ENCODE measurements at regions not wholly inside any gene's neighbourhood (a gene's known extent, or its start where the extent isn't known, plus 50 kb on each side); places are given as distances from the start of the nearest gene placed in this dataset.
A peak's percentile ranks its signal among the peaks of the same experiment; 100 is the strongest.
"Not testable (repeated sequence)": the region's sequence is repeated elsewhere in the genome, so short reads cannot be mapped to it uniquely, and the experiment has no call there.

DNA sequence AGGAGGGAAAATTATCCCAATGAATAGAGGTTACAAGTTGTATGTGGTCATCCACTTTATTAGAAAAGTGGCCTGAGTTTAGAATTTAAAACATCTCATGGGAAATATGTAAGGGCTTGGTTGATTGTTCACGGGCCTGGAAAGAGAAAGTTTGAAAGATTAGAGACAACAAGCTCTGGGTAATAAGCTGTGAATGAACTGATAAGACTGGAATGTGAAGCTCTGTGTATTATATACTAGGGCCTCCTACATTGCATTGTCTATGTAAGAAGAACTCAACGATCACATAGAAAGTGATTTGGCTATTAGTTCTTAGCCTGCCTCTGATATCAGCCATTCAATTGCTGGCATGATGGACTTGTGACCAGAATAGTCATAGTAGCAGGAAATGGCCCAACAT lies 199.2 kb upstream of the MAGI2 start:
- Histone ChIP-seq H3K4me1 (no peaks in the 10 kb centered on the region), H3K27me3 (no peaks in the 10 kb centered on the region), H3K4me3 (no peak overlapping the region), H3K27ac (no peak overlapping the region), H3K36me3 (no peaks in the 10 kb centered on the region), H3K9me3 (no peaks in the 10 kb centered on the region)
- ATAC-seq (no peak), FAIRE-seq (no peak), DNase-seq (no peak)
- intact Hi-C loops (cut with DNase I): no loop called here
- TF ChIP-seq, protein P1, sequence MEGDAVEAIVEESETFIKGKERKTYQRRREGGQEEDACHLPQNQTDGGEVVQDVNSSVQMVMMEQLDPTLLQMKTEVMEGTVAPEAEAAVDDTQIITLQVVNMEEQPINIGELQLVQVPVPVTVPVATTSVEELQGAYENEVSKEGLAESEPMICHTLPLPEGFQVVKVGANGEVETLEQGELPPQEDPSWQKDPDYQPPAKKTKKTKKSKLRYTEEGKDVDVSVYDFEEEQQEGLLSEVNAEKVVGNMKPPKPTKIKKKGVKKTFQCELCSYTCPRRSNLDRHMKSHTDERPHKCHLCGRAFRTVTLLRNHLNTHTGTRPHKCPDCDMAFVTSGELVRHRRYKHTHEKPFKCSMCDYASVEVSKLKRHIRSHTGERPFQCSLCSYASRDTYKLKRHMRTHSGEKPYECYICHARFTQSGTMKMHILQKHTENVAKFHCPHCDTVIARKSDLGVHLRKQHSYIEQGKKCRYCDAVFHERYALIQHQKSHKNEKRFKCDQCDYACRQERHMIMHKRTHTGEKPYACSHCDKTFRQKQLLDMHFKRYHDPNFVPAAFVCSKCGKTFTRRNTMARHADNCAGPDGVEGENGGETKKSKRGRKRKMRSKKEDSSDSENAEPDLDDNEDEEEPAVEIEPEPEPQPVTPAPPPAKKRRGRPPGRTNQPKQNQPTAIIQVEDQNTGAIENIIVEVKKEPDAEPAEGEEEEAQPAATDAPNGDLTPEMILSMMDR (IDR thresholded peaks at IDR 0.05): no peak
- 15% methylated on average over 2 of the region's 2 CpGs for WGBS, 2 donors

DNA sequence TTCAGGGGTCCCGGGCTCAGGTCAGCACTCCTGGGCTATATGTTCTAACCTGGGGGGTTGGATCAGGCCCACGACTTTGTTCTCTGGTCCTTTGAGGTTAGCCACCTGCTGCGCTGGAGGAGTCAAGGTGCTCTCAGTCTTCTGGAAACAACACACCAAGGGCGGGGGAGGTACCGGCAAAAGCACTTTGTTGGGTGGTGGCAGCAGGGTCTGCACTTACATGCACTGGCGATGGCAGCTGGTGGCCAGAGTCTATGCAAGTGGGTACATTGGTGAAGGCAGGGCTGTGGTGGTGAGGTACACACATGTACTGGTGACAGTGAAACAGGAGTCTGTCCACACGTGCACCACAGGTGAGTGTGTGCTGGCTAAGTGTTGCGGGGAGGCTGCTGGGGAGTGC lies 194.2 kb upstream of the MAGI2 start:
- Histone ChIP-seq H3K4me3 (no peak overlapping the region), H3K4me1 (no peaks in the 10 kb centered on the region), H3K27me3 (no peaks in the 10 kb centered on the region), H3K36me3 (no peaks in the 10 kb centered on the region), H3K27ac (no peak overlapping the region), H3K9me3 (no peaks in the 10 kb centered on the region)
- WGBS, 2 donors: 71 to 78% methylated on average over 8 of the region's 8 CpGs
- TF ChIP-seq, protein P1 (IDR thresholded peaks at IDR 0.05): no peak
- DNase-seq (peak in 1 of 6 donors; percentile 27), FAIRE-seq (no peak), ATAC-seq (no peak)
- intact Hi-C loops (cut with DNase I): no loop called here

DNA sequence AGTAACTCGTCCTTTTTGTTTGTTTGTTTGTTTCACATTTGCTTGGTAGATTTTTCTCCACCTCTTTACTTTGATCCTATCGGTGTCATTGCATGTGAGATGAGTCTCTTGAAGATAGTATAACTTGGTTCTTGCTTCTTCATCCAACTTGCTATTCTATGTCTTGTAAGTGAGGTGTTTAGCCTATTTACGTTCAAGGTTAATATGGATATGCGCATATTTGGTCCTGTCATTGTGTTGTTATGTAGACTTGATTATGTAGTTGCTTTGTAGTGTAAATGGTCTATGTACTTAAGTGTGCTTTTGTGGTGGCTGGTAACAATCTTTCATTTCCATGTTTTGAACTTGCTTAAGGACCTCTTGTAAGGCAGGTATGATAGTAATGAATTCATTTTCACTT lies 192.8 kb upstream of the MAGI2 start:
- intact Hi-C loops (cut with DNase I): no loop called here
- FAIRE-seq (no peak), ATAC-seq (no peak), DNase-seq (no peak)
- no peaks in the 10 kb centered on the region for H3K27me3 ChIP-seq
- H3K27ac ChIP-seq: no peak overlapping the region
- H3K4me3 ChIP-seq: no peak overlapping the region
- TF ChIP-seq, protein P1 (IDR thresholded peaks at IDR 0.05): no peak
- no peaks in the 10 kb centered on the region for H3K36me3 ChIP-seq
- H3K9me3 ChIP-seq: no peaks in the 10 kb centered on the region
- WGBS, 2 donors: 58 to 69% methylated on average over 4 of the region's 4 CpGs
- H3K4me1 ChIP-seq: no peaks in the 10 kb centered on the region

DNA sequence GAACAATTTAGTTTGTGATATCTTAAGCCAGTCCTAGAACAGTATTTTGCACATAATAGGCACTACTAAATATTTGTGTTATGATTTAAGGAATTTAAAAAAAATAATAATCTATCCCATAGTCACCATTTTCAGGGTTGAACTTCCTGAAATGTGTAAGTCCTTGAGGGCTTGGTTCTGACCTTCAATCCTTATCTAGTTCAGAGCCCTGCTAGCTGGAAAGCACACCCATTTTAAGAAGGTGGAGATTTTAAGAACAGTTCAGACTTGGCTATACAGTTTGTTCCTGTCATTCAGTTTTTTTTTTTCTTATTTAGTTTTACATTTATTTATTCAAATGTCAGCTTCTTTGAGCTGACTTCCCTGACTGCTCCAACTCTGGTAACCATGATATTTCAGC lies 183.4 kb upstream of the MAGI2 start:
- FAIRE-seq (no peak), DNase-seq (no peak), ATAC-seq (no peak)
- H3K4me1 ChIP-seq: no peaks in the 10 kb centered on the region
- TF ChIP-seq, protein P1 (IDR thresholded peaks at IDR 0.05): no peak
- H3K27me3 ChIP-seq: no peaks in the 10 kb centered on the region
- H3K27ac ChIP-seq: no peak overlapping the region
- no peak overlapping the region for H3K4me3 ChIP-seq
- intact Hi-C loops (cut with DNase I): no loop called here
- no peaks in the 10 kb centered on the region for H3K9me3 ChIP-seq
- H3K36me3 ChIP-seq: no peaks in the 10 kb centered on the region

DNA sequence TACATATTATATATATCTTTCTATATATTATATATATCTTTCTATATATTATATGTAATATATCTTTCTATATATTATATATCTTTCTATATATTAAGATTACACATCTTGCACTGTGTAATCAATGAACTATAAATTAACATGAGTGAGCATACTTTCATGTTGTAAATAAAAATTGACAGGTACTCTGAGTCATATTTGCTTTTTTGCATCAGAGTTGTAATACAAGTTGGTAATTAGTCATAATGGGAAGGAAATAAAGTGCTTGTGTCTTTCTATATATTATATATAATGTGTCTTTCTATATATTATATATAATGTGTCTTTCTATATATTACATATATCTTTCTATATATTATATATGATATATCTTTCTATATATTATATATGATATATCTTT lies 172.5 kb upstream of the MAGI2 start:
- H3K9me3 ChIP-seq; H3K4me3 ChIP-seq; intact Hi-C loops (cut with DNase I); H3K27ac ChIP-seq; H3K4me1 ChIP-seq; FAIRE-seq; ATAC-seq; DNase-seq; H3K36me3 ChIP-seq; H3K27me3 ChIP-seq: not testable (repeated sequence)

DNA sequence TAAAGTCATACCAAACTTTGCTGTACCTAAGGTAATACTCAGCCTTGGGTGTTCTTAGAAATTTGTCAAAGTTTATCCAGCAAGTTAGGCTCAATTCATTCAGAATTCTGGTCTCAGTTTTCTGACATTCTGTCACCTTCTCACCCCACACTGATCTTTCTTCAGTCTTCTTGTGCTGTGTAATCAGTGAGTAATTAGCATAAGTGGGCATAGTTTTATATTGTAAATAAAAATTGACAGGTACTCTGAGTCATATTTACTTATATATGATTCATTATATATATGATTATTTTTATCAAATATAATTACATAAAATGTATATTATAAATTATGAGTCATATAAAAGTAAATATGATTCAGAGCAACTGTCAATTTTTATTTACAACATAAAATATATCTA lies 170.9 kb upstream of the MAGI2 start:
- no peak for FAIRE-seq
- no peaks in the 10 kb centered on the region for H3K4me1 ChIP-seq
- DNase-seq: no peak
- TF ChIP-seq, protein P1 (IDR thresholded peaks at IDR 0.05): no peak
- ATAC-seq: no peak
- H3K9me3 ChIP-seq: no peaks in the 10 kb centered on the region
- no peaks in the 10 kb centered on the region for H3K27me3 ChIP-seq
- no peak overlapping the region for H3K27ac ChIP-seq
- H3K36me3 ChIP-seq: no peaks in the 10 kb centered on the region
- no peak overlapping the region for H3K4me3 ChIP-seq
- intact Hi-C loops (cut with DNase I): no loop called here

All from pancreas (tissue), 10 donors.